CD4-positive, alpha-beta T cell treated with Interleukin-15 for 1 hour (primary cell): ENCODE measurements at regions not wholly inside any gene's neighbourhood (a gene's known extent, or its start where the extent isn't known, plus 50 kb on each side); places are given as distances from the start of the nearest gene placed in this dataset.

Experiments
- DNase-seq: peaks from one replicate; pipeline ENCODE4 v3.0.0-alpha.2; 2020

DNA sequence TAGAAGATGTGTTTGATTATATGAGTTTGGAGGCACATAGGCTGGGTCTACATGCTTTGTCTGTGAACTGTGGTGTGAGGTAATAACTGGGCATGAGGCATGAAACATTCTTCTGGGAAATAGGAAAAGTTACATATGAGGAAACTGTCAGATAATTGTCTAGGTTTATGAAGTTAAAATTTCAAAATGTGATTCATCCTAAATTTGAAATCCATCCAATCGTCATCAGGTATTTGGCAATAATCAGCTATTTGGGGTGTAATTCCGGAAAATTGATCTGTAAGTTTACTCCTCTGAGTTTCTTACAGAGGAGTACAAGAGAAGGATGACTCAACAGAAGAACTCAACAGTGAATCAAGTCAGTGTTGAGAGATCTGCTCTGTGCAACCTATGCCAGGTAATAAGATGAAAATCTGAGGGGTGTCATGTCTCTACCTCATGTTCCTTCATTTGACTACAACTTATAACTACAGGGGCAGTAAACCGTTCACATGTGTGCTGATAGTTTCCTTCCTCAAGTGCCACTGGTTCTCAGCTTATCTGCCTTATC is 1171.6 kb upstream of the CDH18 start:
- DNase-seq, result no peak

DNA sequence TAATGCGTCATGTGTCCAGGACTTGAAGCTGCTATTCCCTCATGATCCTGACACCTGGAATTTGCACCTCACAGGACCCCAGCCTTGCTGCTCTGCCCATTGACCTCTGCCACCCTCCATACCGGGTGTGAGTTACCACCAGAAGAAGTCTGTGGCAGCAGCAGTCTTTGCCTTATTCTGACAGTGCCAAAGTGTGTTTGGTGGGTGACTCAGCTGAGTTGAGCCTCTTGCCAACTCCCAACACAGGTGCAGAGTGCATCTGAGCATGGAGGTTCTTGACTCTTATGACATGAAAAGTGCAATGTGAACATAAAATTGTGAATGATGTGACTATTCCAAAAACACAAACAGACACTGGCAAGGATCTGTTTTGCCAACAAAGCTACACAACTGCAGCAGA is 1166.5 kb upstream of the CDH18 start:
- no peak for DNase-seq

- no peak for DNase-seq
Measured at GRCh38 chr5:21152611-21153010, 1164.6 kb upstream of the CDH18 start.

GRCh38 chr5:21145376-21145775 is 1157.4 kb upstream of the CDH18 start:
- no peak for DNase-seq

- no peak for DNase-seq
Measured at GRCh38 chr5:21143686-21144085, 1155.7 kb upstream of the CDH18 start.

DNA sequence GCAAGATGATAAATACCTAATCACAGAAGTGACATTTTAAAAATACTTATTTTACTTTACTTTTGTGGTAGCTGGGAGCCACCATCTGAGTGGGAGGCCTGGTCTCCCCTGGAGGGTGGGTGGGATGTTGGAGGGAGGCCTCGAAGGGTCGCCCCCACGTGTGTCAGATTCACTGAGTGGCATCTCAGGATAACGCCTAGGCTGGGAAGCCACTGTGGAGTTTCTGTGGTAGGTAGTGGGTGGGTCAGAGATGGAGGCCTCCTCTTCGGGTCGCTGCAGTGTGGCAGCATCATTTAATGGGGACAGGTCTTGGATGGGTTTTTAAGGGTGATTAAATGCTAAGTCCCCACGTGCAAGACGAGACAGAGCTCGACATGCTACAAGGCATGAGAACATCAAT is 1154.8 kb upstream of the CDH18 start:
- DNase-seq, result no peak

DNA sequence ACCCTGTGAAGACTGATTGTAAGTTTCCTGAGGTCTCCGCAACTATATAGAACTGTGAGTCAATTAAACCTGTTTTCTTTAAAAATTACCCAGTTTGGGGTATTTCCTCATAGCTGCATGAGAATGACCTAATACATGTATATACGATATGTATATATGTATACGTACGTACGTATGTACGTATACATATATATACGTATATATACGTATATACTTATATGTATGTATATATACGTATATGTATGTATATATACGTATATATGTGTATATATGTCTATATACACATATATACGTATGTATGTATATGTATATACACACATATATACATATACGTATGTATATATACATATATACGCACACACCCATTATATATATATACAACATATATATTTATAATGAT is 1153.0 kb upstream of the CDH18 start:
- no peak for DNase-seq

GRCh38 chr5:21126236-21126635 is 1138.2 kb upstream of the CDH18 start:
- DNase-seq, result no peak

GRCh38 chr5:21125238-21125983 is 1137.4 kb upstream of the CDH18 start:
- no peak for DNase-seq

- DNase-seq, result no peak
Measured at GRCh38 chr5:21121213-21121612, 1133.2 kb upstream of the CDH18 start.

DNA sequence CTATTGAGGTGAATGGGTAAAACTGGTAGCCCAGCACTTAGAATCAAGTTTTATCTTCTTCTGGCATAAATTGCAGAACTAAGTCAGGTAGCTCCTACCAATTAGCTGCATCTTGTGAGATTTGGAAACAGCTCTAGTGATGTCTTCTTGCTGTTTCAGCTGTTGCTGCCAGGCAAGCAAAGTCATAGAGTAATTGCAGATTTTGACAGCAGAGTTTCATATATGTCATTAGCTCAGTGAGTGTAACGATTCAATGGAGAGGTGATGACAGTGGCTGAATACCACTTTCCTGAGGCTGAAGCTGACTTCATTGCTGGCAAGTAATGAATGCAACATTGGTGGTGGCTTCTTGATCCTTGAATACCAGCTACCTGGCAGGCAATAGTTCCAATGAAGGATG is 1109.7 kb upstream of the CDH18 start:
- DNase-seq, result no peak

- no peak for DNase-seq
Measured at GRCh38 chr5:21094619-21095018, 1106.6 kb upstream of the CDH18 start.

DNA sequence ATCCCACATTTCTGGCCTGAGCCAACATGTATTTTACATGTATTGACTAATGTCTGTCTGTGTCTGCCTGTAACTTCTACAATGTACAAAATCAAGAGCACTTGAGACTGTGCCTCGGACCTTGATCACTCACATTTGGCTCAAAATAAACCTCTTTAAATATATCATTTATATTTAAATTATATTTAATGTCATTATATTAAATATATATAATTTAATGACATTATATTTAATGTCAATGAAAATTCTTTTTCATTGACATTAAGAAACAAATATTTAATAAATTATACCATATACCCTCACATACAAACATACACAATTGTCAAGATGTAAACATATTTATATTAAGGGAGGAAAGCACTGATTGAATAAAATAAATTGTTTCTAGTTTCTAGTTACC is 1099.8 kb upstream of the CDH18 start:
- DNase-seq, result no peak

- DNase-seq, result no peak
Measured at GRCh38 chr5:21085791-21086190, 1097.8 kb upstream of the CDH18 start.

DNA sequence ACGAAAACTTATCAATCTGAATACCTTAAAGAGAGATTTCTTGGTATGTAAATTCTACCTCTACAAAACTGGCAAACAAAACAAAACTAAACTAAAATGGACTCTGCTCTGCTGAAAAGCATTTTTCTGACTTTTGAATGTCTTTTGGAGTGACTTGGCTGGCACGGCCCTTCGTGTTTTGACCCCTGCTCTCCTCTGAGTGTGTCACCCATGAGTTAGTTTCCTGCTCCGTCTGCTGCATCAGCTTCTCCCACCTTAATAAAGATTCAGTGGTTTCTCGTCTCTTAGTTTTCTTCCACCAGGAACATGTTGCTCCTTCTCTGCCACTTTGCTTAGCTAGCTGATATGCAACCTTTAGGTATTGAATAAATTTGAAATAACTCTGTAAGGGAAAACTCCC is 1084.0 kb upstream of the CDH18 start:
- no peak for DNase-seq

DNA sequence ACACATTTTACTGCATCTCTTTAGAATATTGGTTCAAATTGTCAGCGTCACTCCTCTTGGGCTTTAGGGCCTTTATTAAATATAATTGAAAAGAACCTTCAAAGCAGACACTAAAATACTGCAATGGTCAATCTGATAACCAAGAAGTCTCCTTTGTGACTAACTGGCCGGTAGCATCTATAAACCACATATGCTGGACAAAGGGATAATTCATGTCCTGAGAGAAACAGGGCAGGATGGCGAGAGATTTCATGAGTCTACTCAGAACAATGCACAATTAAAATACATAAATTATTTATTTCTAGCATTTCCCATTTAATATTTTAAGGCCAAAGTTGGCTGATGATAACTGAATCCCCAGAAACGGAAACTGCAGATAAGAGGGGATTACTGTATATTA is 1083.4 kb upstream of the CDH18 start:
- no peak for DNase-seq

- DNase-seq, result no peak
Measured at GRCh38 chr5:21070858-21071257, 1082.9 kb upstream of the CDH18 start.

DNA sequence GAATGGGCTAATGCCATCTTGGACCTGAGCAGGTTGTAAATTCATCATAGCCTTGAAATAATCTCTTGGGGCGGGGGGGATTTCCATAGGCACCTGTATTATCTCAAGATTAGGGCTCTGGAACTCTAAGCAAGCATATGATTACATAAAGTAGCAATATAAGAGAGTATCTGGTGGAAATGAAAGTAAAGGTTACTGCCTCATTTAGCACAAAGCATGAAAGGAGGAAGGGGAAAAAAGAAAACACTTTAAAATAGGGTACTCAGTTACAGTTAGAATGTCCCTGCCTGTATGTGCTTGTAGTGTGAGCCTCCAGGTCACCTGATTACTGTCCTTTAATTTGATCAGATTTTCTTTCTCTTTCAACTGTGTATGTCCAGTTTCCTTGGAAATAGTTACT is 1079.7 kb upstream of the CDH18 start:
- no peak for DNase-seq

GRCh38 chr5:21063146-21063545 is 1075.1 kb upstream of the CDH18 start:
- no peak for DNase-seq

- DNase-seq, result no peak
Measured at GRCh38 chr5:21058289-21058688, 1070.3 kb upstream of the CDH18 start.

GRCh38 chr5:21051945-21052344 is 1063.9 kb upstream of the CDH18 start:
- no peak for DNase-seq

GRCh38 chr5:21049901-21050300 is 1061.9 kb upstream of the CDH18 start:
- DNase-seq, result no peak

GRCh38 chr5:21030981-21031380 is 1043.0 kb upstream of the CDH18 start:
- no peak for DNase-seq

DNA sequence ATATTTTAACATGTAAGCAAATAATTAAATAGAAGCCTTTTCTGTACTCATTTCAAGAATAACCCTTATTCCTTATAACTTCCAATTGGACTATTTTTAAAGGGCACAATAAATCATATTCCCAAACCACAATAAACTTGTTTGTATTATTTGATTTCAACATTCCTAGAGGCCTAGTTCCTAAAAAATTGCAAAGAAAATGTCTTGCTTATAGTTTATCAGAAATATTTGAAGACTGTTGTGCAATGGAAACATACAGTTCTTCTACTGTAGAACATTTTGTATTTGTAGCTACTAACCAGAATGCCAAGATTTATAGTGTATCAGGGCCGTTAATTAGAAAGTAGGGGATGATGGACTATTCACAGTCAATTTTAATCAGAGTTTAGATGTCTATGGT is 1037.0 kb upstream of the CDH18 start:
- no peak for DNase-seq

- no peak for DNase-seq
Measured at GRCh38 chr5:21013237-21013636, 1025.2 kb upstream of the CDH18 start.
